ENCODE measurements at regions not wholly inside any gene's neighbourhood (a gene's known extent, or its start where the extent isn't known, plus 50 kb on each side); places are given as distances from the start of the nearest gene placed in this dataset.
"Not testable (repeated sequence)": the region's sequence is repeated elsewhere in the genome, so short reads cannot be mapped to it uniquely, and the experiment has no call there.

DNA sequence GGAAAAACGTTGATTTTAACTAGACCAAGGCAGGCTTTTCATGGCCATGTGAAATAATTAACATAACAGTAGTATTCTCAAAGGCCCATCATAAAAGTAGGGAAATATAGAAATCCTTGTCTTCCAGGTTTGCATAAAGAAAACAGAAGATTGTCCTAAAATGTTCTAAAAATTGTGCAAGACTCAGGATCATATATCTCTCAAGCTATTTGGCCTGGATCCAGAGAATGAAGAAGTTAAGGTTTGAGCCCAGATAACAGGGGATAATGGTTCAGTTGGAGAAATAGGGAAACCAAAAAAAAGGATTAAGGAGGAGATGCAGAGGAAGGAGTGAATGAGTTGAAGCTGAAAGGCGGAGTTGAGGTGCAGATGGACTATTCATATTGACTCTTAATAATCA lies 555.5 kb upstream of the NR5A2 start:
- no peak for DNase-seq

DNA sequence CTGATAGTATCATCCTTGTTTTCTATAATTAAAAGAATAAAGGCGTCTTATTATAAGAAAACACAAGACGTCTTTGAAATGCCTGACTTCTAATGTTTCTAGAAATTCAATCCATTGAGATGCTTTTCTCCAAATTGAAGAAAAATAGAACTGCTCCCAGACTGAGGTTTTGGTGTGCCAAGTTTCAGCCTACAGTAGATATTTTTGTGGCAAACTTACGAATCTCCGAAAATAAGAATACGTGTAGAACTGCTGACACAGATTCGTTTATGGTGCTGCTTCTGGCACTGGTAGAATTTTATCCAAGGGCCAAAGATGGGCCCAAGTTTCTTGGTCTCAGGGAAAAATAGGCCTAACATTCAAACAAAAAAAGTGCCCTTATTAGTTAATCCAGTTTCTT lies 554.5 kb upstream of the NR5A2 start:
- DNase-seq = no peak

DNA sequence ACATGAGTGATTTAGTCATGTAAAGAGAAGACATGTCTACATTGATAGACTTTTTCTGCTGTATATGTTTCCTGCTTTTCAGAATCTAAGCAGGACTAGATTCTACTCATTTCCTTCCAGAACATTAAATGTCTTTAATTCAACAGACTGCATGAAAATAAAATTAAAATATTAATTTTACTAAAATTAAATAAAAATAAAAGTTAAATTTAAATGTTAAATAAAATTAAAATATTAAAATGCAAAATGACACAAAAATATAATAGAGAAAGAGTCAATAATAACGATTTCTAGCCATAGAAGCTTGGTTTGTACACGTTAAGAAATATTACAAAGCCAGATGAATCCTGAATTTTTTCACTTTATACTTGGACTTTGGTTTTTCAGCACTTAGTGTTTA lies 552.8 kb upstream of the NR5A2 start:
- no peak for DNase-seq

DNA sequence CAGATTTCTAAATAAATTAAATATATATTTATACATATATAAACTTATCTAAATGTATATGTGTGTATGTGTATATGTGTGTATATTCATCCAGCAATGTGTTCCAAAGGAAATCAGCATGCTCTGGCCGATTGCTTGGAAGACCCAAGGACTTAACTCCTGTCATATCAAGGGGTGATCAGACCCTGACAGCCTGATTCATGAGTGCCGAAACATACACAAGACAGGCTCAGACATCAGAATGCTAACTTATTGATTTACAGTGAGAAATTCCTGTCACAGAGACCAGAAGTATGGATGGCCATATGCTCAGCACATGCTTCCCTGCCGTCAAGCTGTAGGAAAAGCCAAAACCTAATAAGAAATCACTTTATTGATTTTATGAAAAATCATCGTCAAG lies 545.1 kb upstream of the NR5A2 start:
- DNase-seq = no peak

DNA sequence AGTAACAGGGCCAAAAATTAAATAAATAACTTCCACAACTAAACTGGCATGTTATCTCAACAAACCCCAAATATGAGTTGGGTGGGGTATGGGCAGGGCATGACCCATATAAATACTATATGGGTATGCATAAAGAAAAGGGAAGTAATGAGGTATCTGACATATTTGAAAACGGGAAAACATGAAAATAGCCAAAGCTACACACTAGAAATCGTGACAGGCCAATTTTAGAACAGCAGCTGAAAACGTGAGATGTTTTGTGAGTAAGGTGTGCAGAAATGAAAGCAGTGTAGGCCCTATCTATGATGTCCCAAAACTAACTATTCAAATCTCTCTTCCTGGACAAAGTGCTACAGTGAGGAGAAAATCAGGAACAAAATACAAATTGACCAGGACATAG lies 537.9 kb upstream of the NR5A2 start:
- no peak for DNase-seq

DNA sequence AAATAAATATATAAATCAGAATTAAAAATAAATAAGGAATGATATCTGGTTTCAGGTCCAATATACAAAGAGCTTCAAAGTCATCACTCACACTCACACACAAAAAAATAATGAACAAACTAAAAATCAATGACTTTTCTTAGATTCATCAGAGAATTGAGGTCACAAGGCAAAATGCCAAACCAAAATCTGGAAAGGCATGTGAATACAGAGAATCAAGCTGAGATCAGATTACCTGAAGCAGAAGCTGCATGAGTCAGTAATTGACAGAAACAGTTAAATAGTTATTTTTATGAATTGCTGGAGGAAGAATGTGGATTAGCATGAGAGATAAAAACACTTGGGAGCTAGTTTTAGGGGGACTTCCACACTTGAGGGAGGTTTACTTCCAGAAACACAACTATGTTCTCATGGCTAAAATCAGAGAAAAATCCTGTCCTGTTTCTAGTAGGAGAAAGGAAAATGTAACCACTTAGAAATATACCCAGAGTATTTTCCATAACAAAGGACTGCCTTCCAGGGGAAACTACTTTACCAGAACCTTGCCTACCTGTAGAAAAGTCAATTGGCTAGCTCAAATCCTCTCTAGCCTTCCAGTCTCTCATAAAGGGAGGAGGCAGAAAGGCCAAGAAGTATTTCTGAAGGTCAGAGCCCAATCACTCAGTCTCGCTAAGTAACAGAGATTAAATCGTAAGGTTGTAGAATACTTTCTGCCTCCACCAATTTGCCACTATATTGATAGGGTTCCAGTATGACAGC lies 536.6 kb upstream of the NR5A2 start:
- DNase-seq = no peak

DNA sequence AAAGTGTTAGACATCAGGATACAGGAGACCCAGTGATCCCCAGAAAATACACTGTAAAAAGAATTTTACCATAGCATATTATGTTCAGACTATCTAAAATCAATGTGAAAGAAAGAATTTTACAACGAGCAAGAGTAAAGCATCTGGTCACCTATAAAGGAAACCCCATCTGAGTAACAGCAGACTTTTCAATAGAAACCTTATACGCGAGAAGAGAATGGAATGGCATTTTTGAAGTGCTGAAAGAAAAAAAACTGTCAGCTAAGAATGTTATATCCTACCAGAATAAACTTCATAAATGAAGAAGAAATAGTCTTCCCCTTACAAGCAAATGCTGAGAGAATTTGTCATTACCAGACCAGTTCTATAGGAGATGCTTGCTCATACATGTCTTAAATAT lies 532.1 kb upstream of the NR5A2 start:
- no peak for DNase-seq

DNA sequence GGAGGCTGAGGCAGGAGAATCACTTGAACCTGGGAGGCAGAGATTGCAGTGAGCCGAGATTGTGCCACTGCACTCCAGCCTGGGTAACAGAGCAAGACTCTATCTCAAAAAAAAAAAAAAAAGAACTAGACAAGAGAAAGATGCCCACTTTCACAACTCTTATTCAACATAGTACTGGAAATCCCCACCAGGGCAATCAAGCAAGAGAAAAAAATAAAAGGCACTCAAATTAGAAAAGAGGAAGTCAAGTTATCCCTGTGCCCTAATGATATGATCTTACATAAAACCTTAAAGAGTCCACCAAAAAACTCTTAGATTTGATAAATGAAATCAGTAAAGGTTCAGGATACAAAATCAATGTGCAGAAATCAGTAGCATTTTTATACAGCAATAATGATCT lies 528.7 kb upstream of the NR5A2 start:
- DNase-seq = not testable (repeated sequence)

DNA sequence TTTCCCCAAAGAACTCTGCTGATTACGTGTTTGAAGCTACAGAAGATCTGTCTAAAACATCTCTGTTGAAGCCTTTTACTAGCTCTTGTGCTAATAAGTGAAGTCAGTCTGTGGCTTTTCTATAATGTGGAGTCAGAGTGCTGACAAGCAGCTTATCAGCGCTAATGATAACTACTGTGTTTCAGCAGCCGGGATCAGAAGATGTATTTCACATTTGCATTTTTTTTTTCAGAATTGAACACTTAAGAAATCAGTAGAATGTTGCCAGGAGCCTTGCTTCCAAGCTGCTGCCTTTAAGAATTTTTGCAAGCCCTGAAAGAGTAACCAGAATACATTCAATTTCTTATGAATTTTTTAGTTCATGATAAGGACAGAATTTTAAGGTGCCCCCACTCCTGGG lies 519.4 kb upstream of the NR5A2 start:
- DNase-seq = no peak

DNA sequence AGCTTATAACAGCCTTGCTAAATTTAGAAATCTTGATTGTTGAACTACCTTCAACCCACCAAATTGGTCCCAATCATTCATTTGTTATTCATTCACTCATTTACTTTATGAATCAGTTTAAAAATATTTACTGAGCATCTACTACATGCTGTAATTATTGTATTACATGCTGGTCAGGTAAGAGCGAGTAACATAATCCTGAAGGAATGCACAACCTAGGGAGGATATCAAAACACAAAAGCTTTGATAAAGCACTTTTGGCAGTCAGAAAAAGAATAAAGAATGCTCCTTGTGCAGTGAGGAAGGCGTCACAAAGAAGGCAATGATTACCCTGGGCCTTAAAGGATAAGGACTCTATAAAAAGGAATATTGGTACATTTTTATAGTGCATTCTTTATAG lies 518.9 kb upstream of the NR5A2 start:
- no peak for DNase-seq

DNA sequence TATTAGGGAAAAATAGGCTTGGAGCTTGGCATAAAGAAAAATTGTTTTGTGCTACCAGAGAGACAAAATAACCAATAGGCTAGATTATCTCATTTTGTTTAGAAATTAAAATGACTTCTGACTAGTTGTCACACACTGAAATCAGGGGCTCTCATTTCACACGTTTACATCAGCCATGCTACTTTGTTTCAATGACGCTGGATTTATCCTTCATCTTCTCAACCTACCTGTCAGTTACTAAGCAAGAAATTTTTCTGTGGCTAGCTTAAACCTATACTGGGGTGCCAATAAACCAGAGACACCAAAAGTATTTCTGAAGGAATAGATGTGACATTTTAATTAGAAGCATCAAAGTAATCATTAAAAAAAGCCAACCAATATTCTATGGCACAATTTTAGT lies 518.1 kb upstream of the NR5A2 start:
- no peak for DNase-seq

DNA sequence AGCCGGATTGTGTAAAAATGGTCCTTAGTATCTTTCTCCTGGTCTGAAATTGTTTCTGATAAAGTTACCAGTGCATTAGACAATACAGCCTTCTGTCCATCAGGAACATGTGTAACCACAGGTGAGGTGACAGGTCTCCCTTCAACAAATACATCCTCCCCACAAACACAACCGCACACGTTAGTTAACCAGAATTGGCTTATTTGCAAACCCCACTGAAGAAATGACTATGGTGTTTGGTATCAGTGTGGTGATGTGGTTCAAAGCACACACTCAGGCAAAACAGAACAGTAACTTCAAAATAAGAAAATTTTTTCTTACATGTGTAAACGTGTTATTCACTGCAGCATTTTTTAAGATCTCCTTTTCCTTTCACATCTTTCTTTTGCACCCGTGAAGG lies 517.2 kb upstream of the NR5A2 start:
- DNase-seq = no peak

DNA sequence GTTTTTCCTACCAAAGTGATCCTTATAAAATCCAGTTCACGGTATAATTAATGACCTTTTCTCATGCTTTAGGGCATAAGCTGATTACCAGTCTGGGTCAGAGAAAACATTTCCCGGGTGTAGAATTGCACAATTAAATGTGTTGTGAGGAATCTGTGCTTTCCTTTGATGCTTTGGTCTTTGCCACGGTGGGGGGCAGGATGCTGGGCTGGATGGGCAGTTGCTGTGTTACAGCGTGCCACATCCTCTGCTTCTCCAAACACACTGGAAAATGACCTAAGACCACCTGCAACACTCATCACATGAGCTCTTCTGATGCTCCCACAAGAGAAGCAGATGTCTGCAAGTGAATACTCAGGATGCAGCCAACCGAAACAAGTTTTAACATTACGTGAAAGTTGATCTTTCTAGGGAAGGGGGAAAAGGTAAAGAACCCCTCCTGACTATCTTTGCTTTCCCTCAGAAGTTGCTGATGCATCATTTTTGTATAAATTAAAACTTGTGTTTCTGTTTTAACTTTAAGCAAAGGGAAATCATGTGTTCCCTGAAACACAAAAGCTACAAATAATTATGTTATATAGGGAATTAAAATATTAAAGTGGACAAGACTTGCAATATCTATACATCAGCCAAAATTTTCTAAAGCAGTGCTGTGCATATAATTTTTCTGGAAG lies 515.3 kb upstream of the NR5A2 start:
- DNase-seq = no peak

DNA sequence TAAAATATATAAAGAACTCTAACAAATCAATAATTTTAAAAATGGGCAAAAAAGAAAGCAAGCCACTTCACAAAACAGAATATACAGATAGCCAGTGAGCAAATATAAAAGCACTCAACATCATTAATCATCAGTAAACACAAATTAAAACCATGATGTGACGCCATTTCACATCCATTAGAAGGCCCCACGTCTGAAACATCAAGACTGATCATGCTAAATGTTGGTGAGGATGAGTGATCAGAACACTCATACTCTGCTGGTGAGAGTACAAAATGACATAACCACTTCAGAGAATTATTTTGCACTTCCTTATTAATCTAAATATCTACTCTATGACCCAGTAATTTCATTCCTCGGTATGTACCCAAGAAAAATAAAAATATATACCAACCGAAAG lies 512.2 kb upstream of the NR5A2 start:
- no peak for DNase-seq

DNA sequence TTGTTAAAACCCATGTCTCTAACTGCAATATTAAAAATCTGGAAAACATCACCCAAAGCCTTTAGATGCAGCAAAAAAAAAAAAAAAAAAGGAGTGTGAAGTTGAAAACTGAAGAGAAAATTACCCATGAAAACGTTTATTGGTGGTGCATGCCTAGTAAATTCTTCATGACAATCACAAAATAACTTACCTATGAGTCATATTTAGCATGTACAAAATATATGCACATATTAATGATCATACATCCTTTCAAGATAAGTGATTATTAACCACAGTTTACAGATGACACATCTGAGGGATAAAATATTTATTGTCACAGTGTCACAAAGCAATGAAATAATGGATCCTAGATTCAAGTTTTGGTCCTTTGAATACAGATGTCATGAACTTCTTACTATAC lies 505.2 kb upstream of the NR5A2 start:
- no peak for DNase-seq

DNA sequence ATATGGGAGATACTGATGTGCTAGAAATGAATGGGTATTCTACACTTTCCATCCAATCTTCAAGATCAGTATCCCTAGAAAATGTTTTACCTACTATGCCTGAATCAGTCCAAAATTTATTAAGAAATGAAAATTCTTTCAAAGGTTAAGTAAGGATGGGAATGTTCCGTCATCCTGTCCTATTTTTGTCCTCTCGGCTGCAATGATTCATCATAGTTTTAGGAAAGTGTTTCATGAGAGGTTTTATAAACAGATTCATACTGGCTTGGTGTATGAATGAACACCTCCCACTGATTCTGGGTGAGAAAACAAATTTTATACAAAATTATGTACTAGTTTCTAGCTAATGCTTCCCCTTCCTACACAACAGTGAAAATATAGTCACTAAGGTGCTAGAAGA lies 504.6 kb upstream of the NR5A2 start:
- DNase-seq = no peak

DNA sequence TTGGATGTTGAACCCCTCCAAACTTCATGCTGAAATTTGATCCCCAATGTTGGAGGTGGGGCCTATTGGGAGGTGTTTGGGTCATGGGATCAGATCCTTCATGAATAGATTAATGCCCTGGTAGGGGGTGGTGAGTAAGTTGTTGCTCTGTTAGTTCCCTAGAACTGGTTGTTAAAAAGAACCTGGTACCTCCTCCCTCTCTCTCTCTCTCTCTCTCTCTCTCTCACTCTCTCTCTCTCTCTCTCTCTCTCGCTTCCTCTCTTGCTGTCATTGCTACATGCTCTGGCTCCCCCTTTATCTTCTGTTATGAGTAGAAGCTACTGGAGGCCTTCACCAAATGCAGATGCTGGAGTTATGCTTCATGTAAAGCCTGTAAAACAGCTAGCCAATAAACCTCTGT lies 498.2 kb upstream of the NR5A2 start:
- no peak for DNase-seq

DNA sequence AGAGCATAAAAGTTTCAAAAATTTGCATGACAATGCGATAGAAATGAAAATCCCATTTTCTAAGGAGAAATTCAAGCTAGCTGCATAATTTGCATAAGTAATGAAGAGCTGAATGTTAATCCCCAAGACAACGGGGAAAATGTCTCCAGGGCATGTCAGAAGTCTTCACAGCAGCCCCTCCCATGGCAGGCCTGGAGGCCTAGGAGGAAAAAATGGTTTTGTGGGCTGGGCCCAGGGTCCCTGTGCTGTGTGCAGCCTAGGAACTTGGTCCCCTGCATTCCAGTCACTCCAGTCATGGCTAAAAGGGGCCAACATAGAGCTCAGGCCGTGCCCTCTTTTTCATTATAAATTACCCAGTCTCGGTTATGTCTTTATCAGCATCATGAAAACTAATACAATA lies 494.1 kb upstream of the NR5A2 start:
- not testable (repeated sequence) for DNase-seq

DNA sequence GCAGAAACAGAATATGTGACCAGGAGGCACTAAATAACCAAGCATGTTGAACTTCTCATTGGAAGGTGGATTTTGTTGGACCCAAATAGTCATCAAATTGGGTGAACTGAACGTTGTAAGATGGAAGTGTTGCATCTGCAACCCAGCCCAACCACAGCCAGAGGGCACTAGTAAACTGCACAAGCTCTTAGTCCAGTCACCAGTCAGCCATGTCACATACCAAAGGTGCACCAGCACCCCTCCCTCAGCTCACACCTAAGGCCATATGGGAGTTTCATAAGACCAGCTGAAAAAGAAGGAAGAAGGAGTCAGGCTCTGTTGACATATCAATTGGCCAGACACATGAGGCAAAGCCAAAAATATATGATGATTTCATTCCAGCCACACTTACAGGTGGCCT lies 481.7 kb upstream of the NR5A2 start:
- DNase-seq = no peak

DNA sequence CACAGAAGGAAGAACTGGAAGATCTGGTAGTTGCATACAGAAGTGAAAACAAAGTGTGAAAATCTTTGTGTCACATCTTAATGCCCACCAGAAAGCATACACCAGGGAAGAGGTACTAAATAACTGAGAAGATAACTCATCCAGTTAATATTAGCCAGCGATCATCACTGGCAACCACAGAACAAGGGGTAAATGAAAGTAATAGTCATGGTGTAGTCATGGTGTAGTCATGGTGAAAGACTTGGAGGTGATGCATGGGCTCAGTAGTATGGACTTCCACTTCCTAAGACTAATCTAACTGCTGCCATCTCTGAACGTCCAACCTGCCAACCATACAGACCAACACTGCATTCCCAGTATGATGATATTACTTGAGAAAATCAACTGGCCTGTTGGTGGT lies 481.2 kb upstream of the NR5A2 start:
- no peak for DNase-seq

DNA sequence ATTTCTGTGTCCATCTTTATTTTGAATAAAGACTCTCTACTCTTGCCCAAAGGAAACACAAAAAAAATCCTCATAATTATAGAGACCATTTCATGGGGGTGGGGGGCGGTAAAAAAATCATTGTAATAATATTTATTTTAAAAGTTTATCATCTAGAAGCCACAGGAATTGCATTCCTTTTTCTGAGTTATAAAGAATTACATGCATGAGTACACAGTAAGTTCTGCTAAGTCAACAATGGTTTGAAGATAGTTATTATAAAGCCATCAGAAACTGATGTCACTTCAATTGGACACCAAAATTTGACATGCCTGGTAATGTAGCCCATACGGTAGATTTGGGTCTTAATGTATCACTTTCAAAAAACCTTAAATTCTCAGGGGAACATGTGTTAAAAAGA lies 478.1 kb upstream of the NR5A2 start:
- no peak for DNase-seq

DNA sequence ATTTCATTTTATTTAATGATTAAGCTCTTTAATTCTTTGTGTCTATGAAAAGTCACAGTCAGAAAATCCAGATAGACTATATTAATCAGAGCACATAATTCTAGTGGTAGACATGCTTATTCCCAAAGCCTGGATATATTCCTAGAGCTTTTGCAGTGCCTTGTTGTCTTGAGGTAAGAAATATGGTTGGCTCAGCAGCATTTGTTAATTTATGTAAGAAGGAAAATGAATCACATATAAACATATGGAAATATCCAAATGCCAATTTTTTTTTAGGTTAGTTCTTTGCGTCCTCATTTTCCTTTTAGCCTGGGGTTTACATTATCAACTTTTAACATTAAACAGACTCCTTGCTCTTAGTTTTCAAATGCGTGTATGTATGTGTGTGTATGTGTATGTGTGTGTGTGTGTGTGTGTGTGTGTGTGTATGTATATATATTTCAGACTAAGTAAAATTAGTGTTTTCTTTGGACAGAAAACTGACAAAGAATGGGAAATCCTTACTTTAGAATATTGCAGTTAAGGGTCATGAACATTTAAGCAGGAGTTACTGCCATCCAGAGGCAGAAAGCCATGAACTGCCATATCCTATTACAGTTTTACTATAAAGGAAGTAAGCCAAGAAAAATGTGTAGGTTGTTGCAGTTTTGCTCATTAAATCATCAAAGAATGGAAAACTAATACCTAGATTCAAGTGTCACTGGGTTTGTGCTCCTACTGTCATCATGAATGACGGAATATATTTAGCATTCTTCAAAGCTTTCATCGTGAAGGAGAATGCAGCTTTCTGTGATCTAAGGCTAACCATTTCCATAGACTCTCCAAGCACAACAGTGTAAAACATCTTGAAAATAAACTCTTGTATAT lies 477.1 kb upstream of the NR5A2 start:
- no peak for DNase-seq

DNA sequence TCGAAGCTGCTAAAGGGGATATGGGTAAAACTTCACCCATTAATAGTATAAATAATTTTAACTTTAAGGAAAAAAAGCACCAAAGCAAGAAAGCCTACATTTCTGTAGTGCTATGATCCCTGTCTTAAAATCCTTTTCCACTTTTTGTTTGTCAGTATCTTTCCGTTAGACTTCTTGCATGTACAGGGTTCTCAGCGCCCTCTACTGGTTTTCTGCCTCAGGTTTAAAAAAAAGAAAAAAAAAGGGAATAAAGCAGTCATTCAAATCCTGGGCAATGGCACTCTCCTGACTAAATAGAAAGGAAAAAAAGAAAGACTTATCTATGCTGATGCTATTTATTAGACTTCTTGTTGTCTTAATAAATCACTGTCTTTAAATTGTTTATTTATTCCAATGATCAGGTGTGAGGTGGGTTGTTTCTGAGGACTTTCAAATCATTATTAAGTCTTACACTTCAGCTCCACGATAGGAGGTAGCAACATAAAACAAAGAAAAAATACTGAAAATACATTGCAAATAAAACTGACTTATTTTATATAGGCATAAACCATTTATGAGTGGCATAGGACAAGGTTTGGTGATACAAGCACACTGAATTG lies 475.4 kb upstream of the NR5A2 start:
- DNase-seq = no peak

DNA sequence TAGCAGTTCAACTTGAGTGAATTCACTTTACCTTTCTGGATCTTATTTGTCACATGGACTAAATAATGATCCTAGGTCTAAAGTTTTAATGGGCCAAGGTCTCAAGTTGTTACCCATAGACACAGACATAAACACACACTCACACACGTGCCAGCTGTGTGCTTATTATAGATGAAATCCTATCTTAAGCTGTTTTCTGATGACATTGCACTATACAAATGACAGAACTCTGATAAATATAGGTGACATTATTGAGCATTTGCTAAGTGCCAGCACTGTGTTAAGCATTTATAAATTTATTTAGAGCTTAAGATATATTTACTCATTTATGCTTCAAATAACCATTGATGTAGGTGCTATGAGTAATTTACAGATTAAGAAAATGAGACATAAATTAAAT lies 474.4 kb upstream of the NR5A2 start:
- DNase-seq = no peak

All from activated T-cell treated with anti-CD3 and anti-CD28 coated beads, Interleukin-2, amount 50 U/mL, for 1 hour (primary cell).